Liver (tissue), 8 donors: ENCODE measurements at regions not wholly inside any gene's neighbourhood (a gene's known extent, or its start where the extent isn't known, plus 50 kb on each side); places are given as distances from the start of the nearest gene placed in this dataset.

Source experiments
- DNase-seq: peaks from one replicate; pipeline ENCODE4 v3.0.0-alpha.2; 2017; ENCODE audit warnings: low spot score
- H3K27ac ChIP-seq, 2 donors: one replicate each; pipeline ENCODE4 v1.7.0; 2013; ENCODE audit warnings: inconsistent platforms in 2 of 2, low read length in 2 of 2, control low read depth in 1 of 2, low read depth in 1 of 2, mild to moderate bottlenecking in 1 of 2
- H3K27me3 ChIP-seq, 4 donors: one replicate each; pipeline versions ENCODE4 v1.6.1 to v1.7.0; 2013; ENCODE audit warnings: low read length in 3 of 4, inconsistent platforms in 1 of 4, mild to moderate bottlenecking in 1 of 4, moderate library complexity in 1 of 4; ENCODE audit not compliant: control insufficient read depth in 4 of 4, insufficient read depth in 4 of 4
- H3K36me3 ChIP-seq, 4 donors: one replicate each; pipeline versions ENCODE4 v1.6.1 to v1.7.0; 2013; ENCODE audit warnings: low read length in 3 of 4, mild to moderate bottlenecking in 3 of 4, low read depth in 1 of 4, moderate library complexity in 1 of 4; ENCODE audit not compliant: control insufficient read depth in 4 of 4, insufficient read depth in 3 of 4
- H3K4me1 ChIP-seq, 4 donors: one replicate each; pipeline versions ENCODE4 v1.6.1 to v1.7.0; 2013; ENCODE audit warnings: low read length in 3 of 4, mild to moderate bottlenecking in 3 of 4, moderate library complexity in 1 of 4; ENCODE audit not compliant: control insufficient read depth in 4 of 4, insufficient read depth in 4 of 4
- H3K4me3 ChIP-seq, 3 donors: one replicate each; pipeline versions ENCODE4 v1.6.1 to v1.7.0; 2013; ENCODE audit warnings: low read length in 3 of 3, control low read depth in 1 of 3, low read depth in 1 of 3, mild to moderate bottlenecking in 1 of 3
- H3K9ac ChIP-seq, 2 donors: one replicate each; pipeline ENCODE4 v1.7.0; 2013; ENCODE audit warnings: low read length in 2 of 2, mild to moderate bottlenecking in 2 of 2, moderate library complexity in 2 of 2, control low read depth in 1 of 2, low read depth in 1 of 2
- H3K9me3 ChIP-seq, 4 donors: one replicate each; pipeline versions ENCODE4 v1.6.1 to v1.7.0; 2013; ENCODE audit warnings: low read length in 3 of 4; ENCODE audit not compliant: control insufficient read depth in 4 of 4
- EGR1 ChIP-seq, 2 donors: IDR thresholded peaks; 2 replicates each; pipeline ENCODE4 v1.6.1; 2016 to 2018; ENCODE audit warnings: antibody characterized with exemption in 2 of 2, low read depth in 2 of 2
- FOXA1 ChIP-seq: IDR thresholded peaks from 2 replicates; pipeline ENCODE4 v1.6.1; 2016; ENCODE audit warnings: antibody characterized with exemption
- FOXA2 ChIP-seq: IDR thresholded peaks from 2 replicates; pipeline ENCODE4 v1.6.1; 2016; ENCODE audit warnings: antibody characterized with exemption
- GABPA ChIP-seq, 2 donors: IDR thresholded peaks in 1 of 2; conservative IDR thresholded peaks in 1 of 2; 2 replicates each; pipeline ENCODE4 v1.6.1; 2016; ENCODE audit warnings: antibody characterized with exemption in 2 of 2, mild to moderate bottlenecking in 1 of 2, moderate library complexity in 1 of 2
- HNF4A ChIP-seq, 2 donors: conservative IDR thresholded peaks; 2 replicates each; pipeline ENCODE4 v1.6.1; 2016; ENCODE audit warnings: antibody characterized with exemption in 2 of 2, mild to moderate bottlenecking in 2 of 2
- HNF4G ChIP-seq: IDR thresholded peaks from 2 replicates; pipeline ENCODE4 v1.6.1; 2016; ENCODE audit warnings: antibody characterized with exemption
- JUND ChIP-seq, 2 donors: IDR thresholded peaks; 2 replicates each; pipeline ENCODE4 v1.6.1; 2016; ENCODE audit warnings: antibody characterized with exemption in 2 of 2
- NR2F2 ChIP-seq: IDR thresholded peaks from 2 replicates; pipeline ENCODE4 v1.6.1; 2016; ENCODE audit warnings: antibody characterized with exemption
- RAD21 ChIP-seq, 2 donors: IDR thresholded peaks; 2 replicates each; pipeline ENCODE4 v1.6.1; 2016; ENCODE audit warnings: antibody characterized with exemption in 2 of 2, mild to moderate bottlenecking in 2 of 2
- RXRA ChIP-seq, 2 donors: IDR thresholded peaks; 2 replicates each; pipeline ENCODE4 v1.6.1; 2017 to 2018; ENCODE audit warnings: antibody characterized with exemption in 2 of 2, mild to moderate bottlenecking in 1 of 2
- SP1 ChIP-seq: IDR thresholded peaks from 2 replicates; pipeline ENCODE4 v1.6.1; 2018; ENCODE audit warnings: antibody characterized with exemption, mild to moderate bottlenecking
- TAF1 ChIP-seq: conservative IDR thresholded peaks from 2 replicates; pipeline ENCODE4 v1.6.1; 2016; ENCODE audit warnings: antibody characterized with exemption, mild to moderate bottlenecking
- YY1 ChIP-seq: IDR thresholded peaks from 2 replicates; pipeline ENCODE4 v1.6.1; 2016; ENCODE audit warnings: antibody characterized with exemption, mild to moderate bottlenecking
- WGBS: extraction: QIAGEN DNeasy Blood & Tissue Kit; methylation state at CpG from one replicate; pipeline ENCODE4 v1.1.7; 2013; 5-methylcytosine and 5-hydroxymethylcytosine counted together
- TF ChIP-seq, protein P1 (sequence below): IDR thresholded peaks from 2 replicates; pipeline ENCODE4 v1.6.1; 2016; ENCODE audit warnings: antibody characterized with exemption
- TF ChIP-seq, protein P2 (sequence below): IDR thresholded peaks from 2 replicates; pipeline ENCODE4 v1.6.1; 2016; ENCODE audit warnings: antibody characterized with exemption
- TF ChIP-seq, protein P3 (sequence below): IDR thresholded peaks from 2 replicates; pipeline ENCODE4 v1.6.1; 2016; ENCODE audit warnings: antibody characterized with exemption
- TF ChIP-seq, protein P4 (sequence below): IDR thresholded peaks from 2 replicates; pipeline ENCODE4 v1.6.1; 2016; ENCODE audit warnings: antibody characterized with exemption, mild to moderate bottlenecking
- TF ChIP-seq, protein P5 (sequence below): fragments of 150-350 bp; IDR thresholded peaks from 2 replicates; pipeline ENCODE4 v1.5.1; 2017; ENCODE audit warnings: improper control_type of control experiment, low read depth, low read length; ENCODE audit not compliant: missing input control
- donor health status: healthy.
- donor health status: healthy.
- donor health status: healthy.
- donor health status: healthy.
- donor health status: healthy.

DNA sequence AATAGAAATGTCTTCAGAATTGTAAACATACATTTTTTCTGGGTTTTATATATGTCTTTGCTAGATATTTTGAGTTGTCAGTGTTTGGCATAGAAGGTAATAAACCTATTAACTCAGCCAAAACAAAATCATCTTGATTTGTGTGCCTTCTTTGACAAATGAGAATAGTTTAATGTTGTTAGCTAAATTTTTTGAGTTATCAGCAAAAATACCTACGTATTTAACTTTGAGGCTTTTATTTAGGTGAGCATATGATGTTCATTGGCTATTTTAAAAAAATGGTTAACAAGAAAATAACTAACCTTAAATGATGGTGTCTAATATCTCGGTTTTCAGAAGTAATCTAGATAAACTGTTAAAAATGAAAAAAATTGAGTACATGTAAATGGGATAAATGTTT lies 83.2 kb upstream of the SLC5A9 start (continued):
- no peak for TF ChIP-seq TAF1

DNA sequence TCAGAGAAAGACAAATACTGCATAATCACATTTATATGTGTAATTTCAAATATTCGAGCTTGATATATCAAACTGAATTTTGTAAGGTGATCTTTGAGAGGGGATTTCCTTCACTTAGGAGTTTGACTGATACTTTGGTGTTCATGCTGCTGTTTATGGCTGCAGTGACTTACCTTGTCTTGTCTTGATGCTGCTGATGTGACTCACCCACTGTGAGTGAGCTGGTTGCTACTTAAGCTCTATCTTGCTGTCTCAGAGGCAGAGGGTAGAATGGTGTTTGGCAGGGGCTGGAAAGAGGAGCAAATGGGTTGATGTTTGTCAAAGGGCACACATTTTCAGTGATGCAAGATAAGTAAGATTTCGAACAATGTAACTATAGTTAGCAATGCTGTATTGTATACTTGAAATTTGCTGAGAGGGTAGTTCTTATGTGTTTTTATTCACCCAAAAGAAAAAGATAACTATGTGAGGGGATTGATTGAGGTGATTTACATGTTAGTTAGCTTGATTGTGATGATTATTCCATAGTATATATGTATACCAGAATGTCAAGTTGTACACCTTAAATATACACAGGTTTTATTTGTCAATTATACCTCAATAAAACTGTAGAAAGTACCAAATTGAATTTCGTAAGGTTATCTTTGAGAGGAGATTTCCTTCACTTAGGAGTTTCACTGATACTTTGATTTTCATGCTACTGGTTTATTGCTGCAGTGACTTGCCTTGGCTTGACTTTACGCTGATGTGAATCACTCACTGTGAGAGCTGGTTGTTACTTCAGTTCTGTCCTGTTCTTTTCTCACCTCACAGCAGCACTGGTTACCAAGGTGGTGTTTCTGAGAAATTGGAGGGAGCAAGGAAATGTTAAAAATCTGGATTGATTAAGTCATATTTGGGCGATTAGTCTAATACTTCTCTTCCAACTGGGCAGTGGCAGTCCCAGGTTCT lies 94.5 kb upstream of the SLC5A9 start:
- no peak overlapping the region for H3K27ac ChIP-seq
- 69% methylated on average over 5 of the region's 5 CpGs for WGBS
- H3K4me1 ChIP-seq: no peaks in the 10 kb centered on the region
- H3K36me3 ChIP-seq: no peaks in the 10 kb centered on the region
- H3K4me3 ChIP-seq: no peak overlapping the region
- DNase-seq: no peak
- H3K27me3 ChIP-seq: peaks cover 0 to 4% (median 0%) of the 10 kb centered on the region in 4 donors
- no peak overlapping the region for H3K9ac ChIP-seq
- TF ChIP-seq HNF4A (conservative IDR thresholded peaks at IDR 0.05) (no peak), HNF4G (no peak), FOXA2 (no peak), GABPA (IDR thresholded peaks at IDR 0.05 in 1 of 2, conservative IDR thresholded peaks at IDR 0.05 in 1 of 2) (no peak), TAF1 (no peak), SP1 (no peak), RXRA (IDR thresholded peaks at IDR 0.05) (no peak), RAD21 (IDR thresholded peaks at IDR 0.05) (no peak), YY1 (no peak), EGR1 (IDR thresholded peaks at IDR 0.05; ENCODE audit: low read depth in 2 of 2) (no peak), JUND (IDR thresholded peaks at IDR 0.05) (no peak), NR2F2 (no peak), FOXA1 (no peak)
- TF ChIP-seq, protein P1, sequence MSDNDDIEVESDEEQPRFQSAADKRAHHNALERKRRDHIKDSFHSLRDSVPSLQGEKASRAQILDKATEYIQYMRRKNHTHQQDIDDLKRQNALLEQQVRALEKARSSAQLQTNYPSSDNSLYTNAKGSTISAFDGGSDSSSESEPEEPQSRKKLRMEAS: no peak
- TF ChIP-seq, protein P2, sequence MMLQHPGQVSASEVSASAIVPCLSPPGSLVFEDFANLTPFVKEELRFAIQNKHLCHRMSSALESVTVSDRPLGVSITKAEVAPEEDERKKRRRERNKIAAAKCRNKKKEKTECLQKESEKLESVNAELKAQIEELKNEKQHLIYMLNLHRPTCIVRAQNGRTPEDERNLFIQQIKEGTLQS: no peak
- TF ChIP-seq, protein P3, sequence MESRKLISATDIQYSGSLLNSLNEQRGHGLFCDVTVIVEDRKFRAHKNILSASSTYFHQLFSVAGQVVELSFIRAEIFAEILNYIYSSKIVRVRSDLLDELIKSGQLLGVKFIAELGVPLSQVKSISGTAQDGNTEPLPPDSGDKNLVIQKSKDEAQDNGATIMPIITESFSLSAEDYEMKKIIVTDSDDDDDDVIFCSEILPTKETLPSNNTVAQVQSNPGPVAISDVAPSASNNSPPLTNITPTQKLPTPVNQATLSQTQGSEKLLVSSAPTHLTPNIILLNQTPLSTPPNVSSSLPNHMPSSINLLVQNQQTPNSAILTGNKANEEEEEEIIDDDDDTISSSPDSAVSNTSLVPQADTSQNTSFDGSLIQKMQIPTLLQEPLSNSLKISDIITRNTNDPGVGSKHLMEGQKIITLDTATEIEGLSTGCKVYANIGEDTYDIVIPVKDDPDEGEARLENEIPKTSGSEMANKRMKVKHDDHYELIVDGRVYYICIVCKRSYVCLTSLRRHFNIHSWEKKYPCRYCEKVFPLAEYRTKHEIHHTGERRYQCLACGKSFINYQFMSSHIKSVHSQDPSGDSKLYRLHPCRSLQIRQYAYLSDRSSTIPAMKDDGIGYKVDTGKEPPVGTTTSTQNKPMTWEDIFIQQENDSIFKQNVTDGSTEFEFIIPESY: no peak
- TF ChIP-seq, protein P4, sequence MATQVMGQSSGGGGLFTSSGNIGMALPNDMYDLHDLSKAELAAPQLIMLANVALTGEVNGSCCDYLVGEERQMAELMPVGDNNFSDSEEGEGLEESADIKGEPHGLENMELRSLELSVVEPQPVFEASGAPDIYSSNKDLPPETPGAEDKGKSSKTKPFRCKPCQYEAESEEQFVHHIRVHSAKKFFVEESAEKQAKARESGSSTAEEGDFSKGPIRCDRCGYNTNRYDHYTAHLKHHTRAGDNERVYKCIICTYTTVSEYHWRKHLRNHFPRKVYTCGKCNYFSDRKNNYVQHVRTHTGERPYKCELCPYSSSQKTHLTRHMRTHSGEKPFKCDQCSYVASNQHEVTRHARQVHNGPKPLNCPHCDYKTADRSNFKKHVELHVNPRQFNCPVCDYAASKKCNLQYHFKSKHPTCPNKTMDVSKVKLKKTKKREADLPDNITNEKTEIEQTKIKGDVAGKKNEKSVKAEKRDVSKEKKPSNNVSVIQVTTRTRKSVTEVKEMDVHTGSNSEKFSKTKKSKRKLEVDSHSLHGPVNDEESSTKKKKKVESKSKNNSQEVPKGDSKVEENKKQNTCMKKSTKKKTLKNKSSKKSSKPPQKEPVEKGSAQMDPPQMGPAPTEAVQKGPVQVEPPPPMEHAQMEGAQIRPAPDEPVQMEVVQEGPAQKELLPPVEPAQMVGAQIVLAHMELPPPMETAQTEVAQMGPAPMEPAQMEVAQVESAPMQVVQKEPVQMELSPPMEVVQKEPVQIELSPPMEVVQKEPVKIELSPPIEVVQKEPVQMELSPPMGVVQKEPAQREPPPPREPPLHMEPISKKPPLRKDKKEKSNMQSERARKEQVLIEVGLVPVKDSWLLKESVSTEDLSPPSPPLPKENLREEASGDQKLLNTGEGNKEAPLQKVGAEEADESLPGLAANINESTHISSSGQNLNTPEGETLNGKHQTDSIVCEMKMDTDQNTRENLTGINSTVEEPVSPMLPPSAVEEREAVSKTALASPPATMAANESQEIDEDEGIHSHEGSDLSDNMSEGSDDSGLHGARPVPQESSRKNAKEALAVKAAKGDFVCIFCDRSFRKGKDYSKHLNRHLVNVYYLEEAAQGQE: no peak
- TF ChIP-seq, protein P5, sequence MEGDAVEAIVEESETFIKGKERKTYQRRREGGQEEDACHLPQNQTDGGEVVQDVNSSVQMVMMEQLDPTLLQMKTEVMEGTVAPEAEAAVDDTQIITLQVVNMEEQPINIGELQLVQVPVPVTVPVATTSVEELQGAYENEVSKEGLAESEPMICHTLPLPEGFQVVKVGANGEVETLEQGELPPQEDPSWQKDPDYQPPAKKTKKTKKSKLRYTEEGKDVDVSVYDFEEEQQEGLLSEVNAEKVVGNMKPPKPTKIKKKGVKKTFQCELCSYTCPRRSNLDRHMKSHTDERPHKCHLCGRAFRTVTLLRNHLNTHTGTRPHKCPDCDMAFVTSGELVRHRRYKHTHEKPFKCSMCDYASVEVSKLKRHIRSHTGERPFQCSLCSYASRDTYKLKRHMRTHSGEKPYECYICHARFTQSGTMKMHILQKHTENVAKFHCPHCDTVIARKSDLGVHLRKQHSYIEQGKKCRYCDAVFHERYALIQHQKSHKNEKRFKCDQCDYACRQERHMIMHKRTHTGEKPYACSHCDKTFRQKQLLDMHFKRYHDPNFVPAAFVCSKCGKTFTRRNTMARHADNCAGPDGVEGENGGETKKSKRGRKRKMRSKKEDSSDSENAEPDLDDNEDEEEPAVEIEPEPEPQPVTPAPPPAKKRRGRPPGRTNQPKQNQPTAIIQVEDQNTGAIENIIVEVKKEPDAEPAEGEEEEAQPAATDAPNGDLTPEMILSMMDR: no peak
- peaks cover 0 to 4% (median 2%) of the 10 kb centered on the region in 4 donors for H3K9me3 ChIP-seq
